SK-N-SH (cell line): ENCODE measurements at regions not wholly inside any gene's neighbourhood (a gene's known extent, or its start where the extent isn't known, plus 50 kb on each side); places are given as distances from the start of the nearest gene placed in this dataset.

ENCODE experiments used
- CTCF ChIP-seq: fragments of 200-600 bp; sonication (generic); IDR thresholded peaks from 2 replicates; pipeline ENCODE4 v1.6.1; 2017; ENCODE audit warnings: antibody characterized with exemption, mild to moderate bottlenecking, moderate library complexity
- NFIC ChIP-seq: IDR thresholded peaks from 2 replicates; pipeline ENCODE4 v1.4.0; 2012; ENCODE audit warnings: borderline replicate concordance
- POLR2AphosphoS5 ChIP-seq: IDR thresholded peaks from 2 replicates; pipeline ENCODE4 v1.6.1; 2012; ENCODE audit warnings: low read depth, low read length
- RAD21 ChIP-seq: IDR thresholded peaks from 2 replicates; pipeline ENCODE4 v1.6.1; 2012; ENCODE audit warnings: mild to moderate bottlenecking, low read length
- USF2 ChIP-seq: fragments of 150-350 bp; IDR thresholded peaks from 2 replicates; pipeline ENCODE4 v1.6.1; 2017; ENCODE audit warnings: antibody characterized with exemption, low read length, low read depth, borderline replicate concordance

DNA sequence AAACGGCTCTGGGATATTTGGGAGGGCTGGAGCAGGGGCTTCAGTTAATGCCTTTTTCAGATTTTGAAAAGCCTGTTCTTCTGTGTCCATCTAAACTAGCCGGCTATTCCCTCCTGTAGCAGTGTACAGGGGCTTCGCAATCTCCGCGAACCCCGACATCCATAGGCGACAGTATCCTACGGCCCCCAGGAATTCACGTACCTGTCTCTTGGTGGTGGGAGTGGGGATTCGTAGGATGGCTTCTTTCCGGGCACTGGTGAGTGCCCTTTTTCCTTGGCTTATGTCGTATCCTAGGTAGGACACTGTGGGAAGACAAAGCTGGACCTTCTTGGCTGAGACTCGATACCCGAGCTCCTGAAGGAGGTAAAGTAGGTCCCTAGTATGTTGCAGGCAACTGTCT lies 153.1 kb downstream of the TRIM27 start:
- no peak for TF ChIP-seq CTCF
- TF ChIP-seq POLR2AphosphoS5, result no peak
- TF ChIP-seq USF2, result no peak
- no peak for TF ChIP-seq NFIC
- TF ChIP-seq RAD21, result no peak
